Activated effector memory CD4-positive, alpha-beta T cell treated with anti-CD3 and anti-CD28 coated beads, Interleukin-2, amount 50 U/mL, for 16 hours (primary cell): ENCODE measurements at regions not wholly inside any gene's neighbourhood (a gene's known extent, or its start where the extent isn't known, plus 50 kb on each side); places are given as distances from the start of the nearest gene placed in this dataset.
"Not testable (repeated sequence)": the region's sequence is repeated elsewhere in the genome, so short reads cannot be mapped to it uniquely, and the experiment has no call there.

ENCODE experiments used
- DNase-seq: peaks from one replicate; pipeline ENCODE4 v3.0.0-alpha.2; 2020

DNA sequence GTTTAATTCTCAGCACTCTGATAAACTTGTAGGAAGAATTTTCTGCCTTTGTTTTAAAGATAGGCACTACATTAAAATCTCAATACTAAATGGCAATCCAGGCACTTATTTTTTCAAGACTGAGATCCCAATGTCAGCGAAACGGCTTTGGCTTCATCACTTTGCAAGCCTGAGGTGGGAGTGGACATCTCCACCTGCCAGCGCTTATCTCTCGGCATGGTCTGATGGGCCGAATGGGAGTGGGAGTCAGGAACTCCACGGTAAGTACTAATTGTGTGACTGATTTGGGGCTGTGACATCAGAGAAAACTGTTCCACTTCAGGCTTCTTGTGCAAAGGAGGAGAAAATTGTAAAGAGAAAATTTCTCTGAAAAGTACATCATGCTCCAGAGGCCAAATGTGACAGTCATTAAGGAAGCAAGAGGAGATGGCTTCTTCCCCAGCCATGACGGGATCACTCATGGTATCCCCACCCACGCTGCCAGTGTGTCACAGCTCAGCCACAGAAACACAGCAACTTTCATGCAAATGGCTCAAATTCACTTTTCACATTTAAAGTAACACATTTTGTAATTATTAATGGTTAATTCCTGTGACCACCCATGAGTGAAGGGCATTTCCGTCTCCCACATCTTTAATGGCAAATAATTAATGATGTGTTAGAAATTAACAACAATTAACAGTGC lies 385.5 kb upstream of the HNRNPA3 start:
- DNase-seq = no peak

DNA sequence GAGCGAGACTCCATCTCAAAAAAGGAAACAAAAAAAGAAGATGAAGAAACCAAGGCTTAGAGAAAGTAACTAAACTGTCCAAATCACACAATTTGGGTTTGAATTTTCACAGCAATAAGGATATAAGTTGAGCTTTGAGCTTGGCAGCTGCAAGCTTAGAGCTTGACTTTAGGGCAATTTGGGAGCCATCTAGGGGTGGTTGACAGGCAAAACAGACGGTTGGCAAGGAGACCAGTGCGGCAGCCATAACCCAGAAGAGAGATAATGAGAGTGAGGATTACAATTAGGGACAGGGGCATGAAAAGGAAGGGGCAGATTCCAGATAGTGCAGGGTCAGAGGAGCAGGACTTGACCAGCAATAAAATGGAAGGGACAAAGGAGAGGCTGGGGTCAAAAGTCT lies 382.2 kb upstream of the HNRNPA3 start:
- DNase-seq = no peak

DNA sequence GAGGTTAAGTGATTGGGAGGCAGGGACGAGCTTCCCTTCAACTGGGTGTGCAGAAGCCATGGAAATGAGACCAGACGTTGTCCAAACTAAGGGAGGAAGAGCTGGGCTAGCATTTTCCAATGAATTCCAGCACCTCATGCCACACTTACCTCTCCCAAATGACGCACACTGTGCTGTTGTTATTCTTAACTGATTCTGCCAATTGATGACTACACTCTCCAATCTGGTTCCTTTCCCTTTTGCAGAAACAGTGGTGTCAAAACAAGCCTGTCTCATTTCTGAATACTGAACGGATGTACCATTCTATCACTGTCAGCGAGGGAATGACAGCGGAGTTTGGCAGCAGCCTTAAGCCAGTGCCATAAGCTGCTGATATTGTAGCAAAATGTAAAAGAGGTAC lies 380.5 kb upstream of the HNRNPA3 start:
- no peak for DNase-seq

DNA sequence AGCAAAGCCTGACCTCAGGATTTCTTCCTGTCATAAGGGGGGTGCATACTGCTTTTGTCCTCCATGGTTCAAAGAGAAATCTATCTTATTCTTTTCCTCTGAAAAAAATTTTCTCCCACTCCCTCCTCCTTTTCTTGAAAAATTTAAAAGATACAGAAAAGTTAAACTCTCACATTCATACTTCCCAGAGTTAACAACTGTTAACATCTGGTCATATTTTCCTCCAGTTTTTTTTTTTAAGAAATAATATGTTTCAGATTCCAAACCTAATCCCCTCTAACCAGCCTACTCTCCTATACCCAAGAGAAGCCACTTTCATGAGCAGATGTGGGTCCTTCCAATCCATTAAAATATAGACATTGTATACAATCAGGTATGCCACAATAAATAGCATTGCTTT lies 378.9 kb upstream of the HNRNPA3 start:
- DNase-seq = no peak

DNA sequence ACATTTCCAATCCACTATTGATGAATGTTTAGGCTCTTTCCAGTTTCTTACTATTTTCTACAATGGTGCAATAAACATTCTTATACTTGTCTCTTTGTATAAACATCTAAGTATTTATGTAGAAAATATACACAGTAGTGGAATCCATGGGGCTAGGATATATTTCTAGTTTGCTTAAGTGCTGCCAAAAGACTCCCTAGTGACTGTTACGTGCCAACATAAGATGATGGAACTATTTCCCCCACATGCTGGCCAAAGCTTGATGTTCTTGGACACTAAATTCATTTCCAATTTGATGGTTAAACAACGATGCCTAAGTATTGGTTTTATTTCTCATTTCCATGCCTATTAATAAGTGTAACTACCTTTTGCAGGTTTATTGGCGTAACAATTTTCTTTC lies 378.4 kb upstream of the HNRNPA3 start:
- DNase-seq = no peak

DNA sequence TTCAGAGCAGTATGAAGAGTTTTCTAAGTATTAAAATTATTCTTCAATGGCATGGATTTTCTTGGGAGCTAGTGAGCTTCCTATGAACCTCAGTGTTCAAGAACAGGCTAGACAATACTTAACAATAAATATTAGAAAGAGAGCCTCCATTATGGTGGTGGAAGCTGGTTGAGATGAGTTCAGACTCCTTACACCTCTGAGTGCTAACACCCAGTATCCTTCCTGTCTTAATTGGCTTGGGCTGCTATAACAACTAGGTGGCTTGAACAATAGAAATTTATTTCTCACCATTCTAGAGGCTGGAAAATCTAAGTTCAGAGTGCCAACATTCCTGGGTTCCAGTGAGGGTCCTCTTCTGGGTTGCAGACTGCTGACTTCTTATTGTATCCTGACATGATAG lies 369.4 kb upstream of the HNRNPA3 start:
- DNase-seq = no peak

DNA sequence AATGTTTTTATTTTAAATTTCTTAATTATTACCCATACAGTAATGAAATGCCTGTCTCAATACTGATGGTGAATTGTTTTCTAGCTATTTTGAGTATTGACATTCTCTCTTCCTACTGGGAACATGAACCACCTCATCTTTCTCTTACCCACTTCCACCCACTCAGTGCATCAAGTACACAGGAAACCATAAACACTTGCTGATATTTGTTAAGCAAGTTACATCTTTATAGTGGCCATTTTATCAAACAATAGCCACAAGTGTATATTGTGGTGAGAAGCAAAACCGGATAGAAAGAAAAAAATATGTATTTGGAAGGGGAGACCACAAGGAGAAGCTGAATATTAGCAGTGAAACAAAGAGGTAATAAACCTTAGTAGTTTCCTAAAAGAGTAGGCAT lies 368.1 kb upstream of the HNRNPA3 start:
- no peak for DNase-seq

DNA sequence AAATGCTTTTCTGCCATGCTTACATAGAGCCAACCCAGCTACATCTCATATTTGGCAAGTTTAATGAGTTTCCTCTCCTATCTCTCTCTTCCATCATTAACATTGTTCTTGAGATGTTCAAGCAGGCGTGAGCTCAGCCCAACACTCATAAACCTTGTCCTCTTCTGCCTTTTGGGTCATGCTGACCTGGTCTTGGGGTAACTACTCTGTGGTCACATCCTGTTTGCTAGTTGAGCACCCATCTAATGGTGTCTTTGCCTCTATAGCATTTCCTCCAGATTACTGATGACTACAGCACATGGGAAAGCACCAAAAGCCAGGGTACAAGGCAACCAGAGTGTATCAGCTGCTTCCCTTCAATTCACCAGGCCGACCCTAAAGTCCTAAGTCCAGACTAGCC lies 366.9 kb upstream of the HNRNPA3 start:
- DNase-seq = no peak

DNA sequence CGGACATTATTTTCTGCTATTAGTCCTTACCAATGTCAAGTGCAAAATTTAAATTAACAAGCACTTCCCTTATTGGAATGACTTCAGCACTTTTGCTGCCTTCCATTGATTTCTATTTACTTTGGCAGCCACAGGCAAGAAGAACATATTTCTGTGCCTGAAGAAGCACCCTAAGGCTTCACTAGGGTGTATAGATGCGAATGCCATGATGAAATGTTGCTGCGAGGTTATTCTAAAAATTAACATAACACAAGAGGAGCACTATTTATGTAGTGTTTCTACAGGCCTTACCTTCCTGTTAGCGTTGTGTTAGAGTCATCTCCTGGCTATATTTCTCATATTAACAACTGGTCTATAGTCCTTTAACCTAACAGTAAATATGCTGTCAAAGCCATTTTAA lies 365.0 kb upstream of the HNRNPA3 start:
- DNase-seq = no peak

DNA sequence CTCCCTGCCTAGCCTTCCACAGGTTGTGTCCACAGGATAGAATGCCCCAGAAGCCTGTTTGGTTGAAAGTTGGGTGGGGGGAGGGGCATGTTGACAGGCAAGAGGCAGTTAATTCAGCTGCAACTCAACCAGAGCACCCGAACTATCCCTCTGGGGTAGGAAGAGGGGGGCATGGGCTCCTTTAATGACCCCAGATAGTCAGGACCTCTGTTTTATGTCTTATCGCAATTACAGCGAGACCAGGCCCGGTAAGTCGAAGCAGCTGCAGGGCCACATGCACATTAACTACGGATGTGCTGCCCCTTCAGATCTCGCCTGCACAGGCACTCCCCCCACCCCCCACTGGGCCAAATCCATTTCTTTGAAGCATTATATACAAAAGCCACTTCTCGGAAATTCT lies 363.8 kb upstream of the HNRNPA3 start:
- no peak for DNase-seq

DNA sequence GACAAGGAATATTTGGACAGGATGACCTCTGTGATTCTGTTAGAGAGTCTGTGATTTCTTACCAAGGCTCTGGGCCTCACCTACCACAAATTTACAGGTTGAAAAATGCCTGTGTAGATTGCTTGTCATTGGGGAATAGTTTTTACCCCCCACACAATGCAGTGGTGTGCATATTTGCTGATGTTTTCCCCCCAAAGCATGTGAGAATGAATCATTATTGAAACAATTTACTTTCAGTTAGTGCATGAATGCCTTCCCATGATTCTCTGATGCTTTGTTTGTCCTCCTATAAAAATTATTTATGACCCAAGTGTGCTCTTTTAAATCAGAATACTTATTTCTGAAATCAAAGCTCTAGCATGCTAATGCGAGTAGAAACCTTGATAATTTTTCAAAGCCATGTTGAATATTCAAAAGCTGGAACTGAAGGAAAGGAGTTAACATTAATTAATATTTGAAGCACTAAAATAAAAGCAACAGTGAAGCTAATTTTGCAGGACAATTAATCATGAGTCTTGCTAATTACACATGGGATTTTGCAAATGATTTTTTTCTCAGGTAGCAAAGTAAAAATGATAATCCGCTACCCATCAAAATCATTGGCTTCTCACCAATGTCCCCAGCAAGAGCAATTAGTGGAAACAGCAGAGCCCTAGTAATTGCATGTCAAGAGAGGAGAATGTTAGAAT lies 361.2 kb upstream of the HNRNPA3 start:
- no peak for DNase-seq

DNA sequence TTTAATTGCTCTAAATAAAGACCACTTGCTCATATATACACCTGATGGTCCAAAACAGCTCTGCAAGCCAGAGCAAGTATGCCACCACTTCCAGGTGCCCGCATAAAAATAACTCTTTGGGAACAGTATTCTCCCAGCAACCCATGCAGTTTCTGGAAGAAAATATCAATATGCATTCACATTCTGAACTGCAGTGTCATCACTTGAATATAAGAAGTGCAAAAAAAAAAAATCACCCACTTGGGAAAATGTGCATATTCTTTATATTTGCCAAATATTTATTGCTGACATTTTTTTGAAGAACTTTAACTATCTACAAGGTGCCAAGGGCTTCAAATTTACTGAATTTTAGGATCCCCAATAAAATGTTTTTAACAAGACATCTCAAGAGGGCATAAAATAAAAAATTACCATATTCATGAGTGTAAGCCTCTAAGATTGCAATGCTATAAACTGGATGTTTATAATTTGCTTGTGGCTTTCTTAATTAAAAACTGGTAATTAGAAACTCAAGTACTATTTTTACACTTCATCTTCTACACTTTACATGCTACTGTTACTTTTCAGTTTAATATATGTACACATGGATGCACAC lies 360.6 kb upstream of the HNRNPA3 start:
- no peak for DNase-seq

DNA sequence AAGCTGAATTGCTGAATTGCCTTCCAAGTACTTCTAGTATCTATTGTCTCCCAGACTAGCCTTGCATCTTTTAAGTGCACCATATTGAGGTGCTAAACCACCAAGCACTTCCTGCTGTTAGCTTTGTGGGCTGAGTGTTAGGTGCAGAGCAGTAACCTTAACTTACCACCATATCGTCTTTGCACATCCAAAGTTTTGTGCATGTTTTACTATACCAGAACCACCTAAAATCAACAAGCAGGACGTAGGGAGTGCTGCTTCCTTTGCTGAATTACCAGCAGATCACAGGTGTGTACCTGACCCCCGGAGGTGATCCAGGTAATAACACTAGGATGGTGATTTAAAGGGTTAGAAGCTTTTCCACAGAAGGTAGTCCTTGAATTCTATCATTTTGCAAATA lies 359.9 kb upstream of the HNRNPA3 start:
- DNase-seq = no peak

DNA sequence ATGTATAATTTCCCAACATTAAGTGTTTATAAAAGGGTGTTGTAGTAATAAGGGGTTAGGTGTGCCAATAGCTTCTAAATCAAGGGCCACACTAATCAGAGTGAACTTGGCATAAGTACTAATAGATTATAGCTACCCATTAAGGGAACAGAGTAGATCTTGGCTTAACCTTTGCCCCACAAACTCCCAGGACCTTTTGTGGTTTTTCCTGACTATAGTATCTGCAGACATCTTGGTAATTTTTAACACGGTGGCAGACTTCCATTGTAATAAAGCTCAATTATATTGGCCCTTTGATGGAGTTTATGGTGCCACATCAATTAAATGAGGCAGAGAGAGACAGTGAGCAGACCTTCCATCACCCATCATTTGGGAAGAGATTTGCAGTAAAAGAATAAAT lies 358.5 kb upstream of the HNRNPA3 start:
- DNase-seq = no peak

DNA sequence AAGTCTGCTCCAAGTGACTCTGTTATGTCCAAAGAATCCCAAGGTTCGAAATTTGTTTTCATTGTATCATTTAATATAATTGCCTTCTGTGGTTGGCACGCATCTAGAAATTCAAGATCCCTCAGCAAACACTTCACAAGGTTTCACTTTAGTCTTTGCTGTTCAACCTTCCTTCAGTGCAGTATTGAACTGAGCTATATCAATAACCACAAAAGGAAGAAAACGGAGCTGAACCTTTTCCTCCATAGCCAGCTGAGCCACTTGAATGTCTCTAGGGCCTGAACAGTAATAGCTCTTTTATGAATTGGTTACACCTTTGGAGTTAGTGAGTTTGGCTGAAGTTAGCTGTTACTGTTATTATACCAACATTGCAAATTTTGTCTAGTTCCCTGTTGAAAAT lies 357.7 kb upstream of the HNRNPA3 start:
- DNase-seq = no peak

DNA sequence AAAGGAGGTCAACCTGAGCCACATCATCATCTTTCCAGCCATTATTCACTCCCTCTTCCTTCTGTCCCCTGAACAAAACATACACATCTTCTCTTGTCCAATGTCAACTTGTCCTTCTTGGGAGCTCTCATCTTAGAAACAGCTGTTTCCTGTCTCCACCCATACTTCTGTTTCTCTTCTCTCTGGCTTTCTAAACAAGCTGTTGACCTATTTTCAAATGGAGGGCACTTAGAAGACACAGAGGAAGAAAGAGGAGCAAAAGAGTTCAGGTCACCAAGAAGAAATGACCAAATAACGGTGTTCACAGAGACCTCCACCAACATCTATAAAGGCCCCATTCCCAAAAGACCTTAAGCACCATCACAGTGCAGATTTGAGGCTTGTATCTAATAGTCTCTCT lies 355.9 kb upstream of the HNRNPA3 start:
- DNase-seq = no peak

DNA sequence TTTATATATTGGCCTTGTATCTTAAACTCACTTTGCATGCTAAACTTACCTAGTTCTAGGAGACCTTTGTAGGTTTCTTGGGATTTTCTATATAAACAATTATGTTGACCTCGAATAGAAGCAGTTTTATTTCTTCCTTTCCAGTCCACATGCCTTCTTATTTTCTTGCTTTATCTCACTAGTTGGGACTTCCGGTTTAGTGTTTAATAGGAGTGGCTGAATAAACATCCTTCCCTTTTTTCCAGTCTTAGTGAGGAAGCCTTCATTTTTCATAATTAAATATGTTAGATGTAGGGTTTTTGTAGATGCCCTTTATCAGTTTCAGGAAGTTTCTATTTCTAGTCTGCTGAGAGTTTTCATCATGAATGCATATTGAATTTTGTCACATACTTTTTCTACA lies 347.3 kb upstream of the HNRNPA3 start:
- DNase-seq = no peak

DNA sequence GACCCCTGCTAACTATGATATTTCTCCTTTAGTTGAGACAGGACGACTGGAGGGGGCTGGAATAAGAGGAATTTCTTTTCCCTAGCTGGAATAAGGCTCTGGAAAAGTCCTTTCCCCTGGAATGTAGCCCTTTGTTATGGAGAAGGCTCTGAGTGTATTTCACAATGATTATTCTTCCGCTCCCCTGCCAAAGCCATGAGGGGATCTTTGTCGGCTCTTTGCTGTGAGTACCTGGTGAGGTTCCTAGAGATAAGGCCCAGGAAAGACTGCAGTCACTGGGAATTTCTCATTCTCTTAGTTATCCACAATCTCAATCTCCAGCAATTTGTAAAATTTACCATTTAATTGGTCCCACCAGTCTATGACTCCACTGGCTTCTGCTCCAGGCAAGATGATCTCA lies 340.2 kb upstream of the HNRNPA3 start:
- DNase-seq = no peak

DNA sequence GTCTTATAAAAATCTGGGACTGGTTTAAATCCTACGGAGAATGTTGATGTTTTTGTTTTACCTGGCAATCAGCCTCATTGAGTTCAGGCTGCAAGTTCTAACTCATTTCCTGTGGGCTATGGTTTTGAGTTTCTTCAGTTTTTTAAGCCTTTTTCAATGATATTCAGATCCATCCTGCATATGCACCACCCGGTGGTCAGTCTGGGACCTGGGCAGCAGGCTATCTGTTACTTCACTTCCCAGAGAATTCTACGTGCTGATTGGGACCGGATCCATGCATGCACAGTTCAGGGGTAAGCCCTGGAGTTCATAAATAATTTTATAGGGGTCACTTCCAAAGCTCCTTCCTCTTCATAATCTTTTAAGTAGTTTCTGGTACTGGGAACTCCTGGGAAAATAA lies 339.2 kb upstream of the HNRNPA3 start:
- no peak for DNase-seq

DNA sequence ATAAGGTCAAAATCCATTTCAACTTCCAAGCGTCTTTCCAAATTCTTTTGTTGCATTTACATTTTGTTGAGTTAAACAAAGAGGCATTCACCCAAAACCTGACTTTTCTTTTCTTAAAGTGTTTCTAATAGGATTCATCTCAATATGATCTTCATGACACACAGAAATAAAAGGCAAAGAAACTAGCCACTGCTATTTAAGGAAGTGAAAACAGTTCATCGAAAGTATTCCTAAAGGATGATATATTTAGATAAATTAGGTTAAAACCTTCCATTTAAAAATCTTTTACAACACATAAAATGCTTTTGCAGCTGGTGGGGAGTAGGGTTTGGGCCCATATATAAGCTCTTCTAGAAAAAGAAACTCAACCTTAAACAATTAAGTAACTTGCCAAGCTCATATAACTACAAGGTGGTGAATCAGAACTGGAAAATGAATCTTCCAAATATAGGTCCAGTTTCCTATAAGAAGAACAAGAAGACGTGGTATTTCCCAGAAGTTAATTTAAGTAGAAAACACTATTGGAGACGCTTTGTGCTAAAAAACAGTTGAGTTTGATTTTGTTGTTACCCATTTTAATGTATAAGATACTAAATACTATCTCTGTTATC lies 336.0 kb upstream of the HNRNPA3 start:
- DNase-seq = no peak

DNA sequence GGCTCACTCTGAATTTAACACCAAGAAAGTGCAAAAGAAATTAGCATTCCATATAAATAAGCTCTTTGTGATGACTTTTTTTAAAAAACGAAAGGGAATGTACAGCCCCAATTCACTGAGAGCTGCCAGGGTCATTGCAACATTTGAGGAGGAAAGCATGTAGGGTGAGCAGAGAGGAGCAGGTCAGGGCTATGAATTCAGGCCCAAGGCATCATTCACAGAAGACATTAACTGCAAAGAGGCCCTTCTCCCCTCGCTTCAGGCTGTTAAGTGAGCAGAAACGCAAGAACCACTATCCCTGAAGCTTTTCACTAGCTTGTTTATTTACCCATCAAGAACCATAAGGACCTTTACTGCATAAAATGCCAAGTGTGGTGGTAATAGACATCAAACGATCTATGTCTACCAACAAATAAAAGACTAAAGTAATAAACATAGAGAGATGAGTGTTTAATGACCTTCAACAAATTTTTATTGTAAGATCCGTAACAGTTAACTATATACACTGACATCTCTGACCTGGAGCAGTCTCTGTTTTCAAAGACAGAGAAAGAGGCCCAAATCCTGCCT lies 333.1 kb upstream of the HNRNPA3 start:
- no peak for DNase-seq

DNA sequence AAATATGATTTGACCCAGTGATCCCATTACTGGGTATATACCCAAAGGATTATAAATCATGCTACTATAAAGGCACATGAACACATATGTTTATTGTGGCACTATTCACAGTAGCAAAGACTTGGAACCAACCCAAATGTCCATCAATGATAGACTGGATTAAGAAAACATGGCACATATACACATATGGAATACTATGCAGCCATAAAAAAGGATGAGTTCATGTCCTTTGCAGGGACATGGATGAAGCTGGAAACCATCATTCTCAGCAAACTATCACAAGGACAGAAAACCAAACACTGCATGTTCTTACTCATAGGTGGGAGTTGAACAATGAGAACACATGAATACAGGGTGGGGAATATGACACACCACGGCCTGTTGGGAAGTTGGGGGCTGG lies 330.5 kb upstream of the HNRNPA3 start:
- DNase-seq = not testable (repeated sequence)

DNA sequence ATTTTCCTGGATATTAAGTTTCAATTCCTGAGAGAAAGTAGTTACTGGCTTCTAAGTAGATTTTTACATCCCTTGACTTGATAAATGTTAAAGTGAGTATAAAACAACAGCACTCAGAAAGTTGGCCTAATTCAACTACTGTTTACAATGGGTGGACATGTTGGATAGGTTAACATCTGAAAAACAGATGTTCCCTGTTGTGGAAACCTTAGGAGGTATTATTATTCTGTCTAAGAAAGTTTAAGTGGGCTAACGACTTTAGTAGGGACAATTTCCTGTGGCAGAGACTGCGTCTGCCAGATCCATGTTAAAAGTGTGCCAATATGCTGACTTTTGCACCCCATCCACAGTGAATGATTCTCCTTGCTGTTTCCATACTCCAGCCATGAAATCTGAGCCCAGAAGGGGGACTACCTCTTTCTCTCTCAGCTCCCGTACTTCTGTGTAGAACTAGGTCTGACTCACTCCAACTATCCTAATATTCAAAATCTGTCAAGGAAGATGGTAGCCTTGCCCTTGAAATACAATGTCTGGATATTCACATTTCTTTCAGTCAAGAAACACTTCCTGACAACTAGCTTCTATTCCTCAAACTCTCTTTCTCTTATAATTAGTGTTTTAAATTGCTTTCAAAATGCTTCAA lies 327.5 kb upstream of the HNRNPA3 start:
- DNase-seq = no peak
